ENCODE measurements at regions not wholly inside any gene's neighbourhood (a gene's known extent, or its start where the extent isn't known, plus 50 kb on each side); places are given as distances from the start of the nearest gene placed in this dataset.

GRCh38 chr4:81621490-81621889 lies 149.8 kb upstream of the RASGEF1B start:
- H3K27ac ChIP-seq: no peak overlapping the region
- no peak for DNase-seq
- H3K4me1 ChIP-seq: no peaks in the 10 kb centered on the region

GRCh38 chr4:81620442-81620841 lies 148.7 kb upstream of the RASGEF1B start:
- H3K9ac ChIP-seq (ENCODE audit: low read depth in 2 of 2, low read length in 2 of 2): no peak overlapping the region
- no peak for DNase-seq
- H3K9me3 ChIP-seq: no peaks in the 10 kb centered on the region
- no peak overlapping the region for H3K4me3 ChIP-seq
- H3K27ac ChIP-seq: no peak overlapping the region
- intact Hi-C loops (cut with DNase I): no loop called here
- no peaks in the 10 kb centered on the region for H3K4me1 ChIP-seq
- no peak for TF ChIP-seq CTCF (IDR thresholded peaks at IDR 0.05)
- no peaks in the 10 kb centered on the region for H3K36me3 ChIP-seq
- H3K27me3 ChIP-seq: no peaks in the 10 kb centered on the region

More at GRCh38 chr4:81621490-81621889, 149.8 kb upstream of the RASGEF1B start:
- no peak overlapping the region for H3K4me3 ChIP-seq
- H3K27me3 ChIP-seq: no peaks in the 10 kb centered on the region
- no peaks in the 10 kb centered on the region for H3K36me3 ChIP-seq
- H3K9ac ChIP-seq (ENCODE audit: low read depth in 2 of 2, low read length in 2 of 2): no peak overlapping the region
- H3K9me3 ChIP-seq: no peaks in the 10 kb centered on the region
- TF ChIP-seq CTCF (IDR thresholded peaks at IDR 0.05): no peak
- intact Hi-C loops (cut with DNase I): no loop called here

GRCh38 chr4:81617545-81617944 lies 145.8 kb upstream of the RASGEF1B start:
- Histone ChIP-seq H3K27ac (no peak overlapping the region), H3K27me3 (no peaks in the 10 kb centered on the region), H3K4me3 (no peak overlapping the region), H3K36me3 (no peaks in the 10 kb centered on the region), H3K9me3 (no peaks in the 10 kb centered on the region), H3K4me1 (no peaks in the 10 kb centered on the region), H3K9ac (ENCODE audit: low read depth in 2 of 2, low read length in 2 of 2) (no peak overlapping the region)
- intact Hi-C loops (cut with DNase I): no loop called here
- no peak for DNase-seq
- TF ChIP-seq CTCF (IDR thresholded peaks at IDR 0.05): no peak

- no peak for DNase-seq
- H3K27ac ChIP-seq: no peak overlapping the region
- no peaks in the 10 kb centered on the region for H3K9me3 ChIP-seq
- no peak overlapping the region for H3K4me3 ChIP-seq
- H3K27me3 ChIP-seq: no peaks in the 10 kb centered on the region
- no peak overlapping the region for H3K9ac ChIP-seq (ENCODE audit: low read depth in 2 of 2, low read length in 2 of 2)
- intact Hi-C loops (cut with DNase I): no loop called here
- TF ChIP-seq CTCF (IDR thresholded peaks at IDR 0.05): no peak
- no peaks in the 10 kb centered on the region for H3K36me3 ChIP-seq
- H3K4me1 ChIP-seq: no peaks in the 10 kb centered on the region
These were observed 139.5 kb upstream of the RASGEF1B start for GRCh38 chr4:81611221-81611620.

GRCh38 chr4:81609844-81610243 lies 138.1 kb upstream of the RASGEF1B start:
- no peaks in the 10 kb centered on the region for H3K9me3 ChIP-seq
- no peak for DNase-seq
- no peaks in the 10 kb centered on the region for H3K4me1 ChIP-seq
- no peaks in the 10 kb centered on the region for H3K27me3 ChIP-seq
- H3K36me3 ChIP-seq: no peaks in the 10 kb centered on the region
- intact Hi-C loops (cut with DNase I): no loop called here
- no peak overlapping the region for H3K4me3 ChIP-seq
- no peak overlapping the region for H3K9ac ChIP-seq (ENCODE audit: low read depth in 2 of 2, low read length in 2 of 2)
- no peak for TF ChIP-seq CTCF (IDR thresholded peaks at IDR 0.05)
- H3K27ac ChIP-seq: no peak overlapping the region

DNA sequence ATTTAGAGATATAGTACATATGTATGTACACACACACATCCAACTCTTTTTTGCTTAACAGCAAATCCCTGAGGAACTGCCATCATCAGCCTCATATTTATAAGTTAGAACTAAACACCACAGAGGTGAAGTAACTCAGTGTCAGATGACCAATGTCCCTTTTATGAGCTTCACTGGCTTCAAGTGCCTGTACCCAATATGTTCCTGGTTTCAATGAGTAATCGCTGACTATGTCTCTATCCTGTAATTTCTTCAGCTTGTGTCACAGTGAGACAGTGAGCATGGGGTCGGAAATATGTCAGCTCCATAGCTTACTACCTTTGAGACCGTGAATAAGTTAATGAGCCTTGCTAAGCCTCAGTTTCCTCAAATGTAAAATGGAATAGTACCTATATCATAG lies 136.2 kb upstream of the RASGEF1B start:
- TF ChIP-seq CTCF (IDR thresholded peaks at IDR 0.05): no peak
- Histone ChIP-seq H3K9ac (ENCODE audit: low read depth in 2 of 2, low read length in 2 of 2) (no peak overlapping the region), H3K27ac (no peak overlapping the region), H3K4me3 (no peak overlapping the region), H3K4me1 (no peaks in the 10 kb centered on the region), H3K9me3 (no peaks in the 10 kb centered on the region), H3K36me3 (no peaks in the 10 kb centered on the region), H3K27me3 (no peaks in the 10 kb centered on the region)
- intact Hi-C loops (cut with DNase I): no loop called here
- DNase-seq: no peak

Measured in colonic mucosa (tissue), 4 donors.